ENCODE measurements at regions not wholly inside any gene's neighbourhood (a gene's known extent, or its start where the extent isn't known, plus 50 kb on each side); places are given as distances from the start of the nearest gene placed in this dataset.

DNA sequence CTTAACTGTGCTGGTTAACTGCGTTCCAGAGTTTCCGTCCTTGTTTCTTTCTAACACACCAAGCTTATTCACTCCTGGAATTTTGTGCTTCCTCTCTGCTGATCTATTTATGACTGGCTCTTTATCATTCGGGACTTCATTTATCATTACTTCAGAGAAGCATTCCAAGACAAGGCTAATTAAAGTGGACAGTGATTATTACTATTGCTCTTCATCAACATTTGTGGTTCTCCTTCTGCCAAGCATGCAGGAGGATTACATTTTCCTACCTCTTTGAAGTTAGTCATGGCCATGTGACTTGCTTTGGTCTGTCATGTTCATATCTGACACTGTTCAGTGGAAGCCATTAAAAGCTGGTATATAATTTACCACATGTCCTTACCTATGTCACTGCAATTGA, 172.4 kb upstream of the AGR3 start:
- no peak for DNase-seq

DNA sequence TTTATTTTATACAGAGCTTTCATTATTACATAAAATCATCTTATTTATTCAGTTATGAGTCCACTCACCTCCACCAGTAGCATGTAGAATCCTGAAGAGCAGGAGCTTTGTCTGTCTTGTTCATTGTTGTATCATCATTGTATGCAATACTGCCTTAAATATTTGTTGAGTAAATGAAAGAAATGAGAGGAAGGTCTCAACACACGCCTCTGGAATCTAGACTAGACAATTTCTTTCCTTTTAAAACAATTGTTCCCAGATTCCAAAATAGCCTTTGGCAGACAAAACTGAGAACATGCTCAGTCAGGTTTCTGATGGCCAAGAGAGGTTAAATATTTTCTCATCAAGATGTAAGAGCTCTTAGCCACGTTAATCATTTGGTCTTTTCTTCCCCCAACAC, 173.1 kb upstream of the AGR3 start:
- no peak for DNase-seq

DNA sequence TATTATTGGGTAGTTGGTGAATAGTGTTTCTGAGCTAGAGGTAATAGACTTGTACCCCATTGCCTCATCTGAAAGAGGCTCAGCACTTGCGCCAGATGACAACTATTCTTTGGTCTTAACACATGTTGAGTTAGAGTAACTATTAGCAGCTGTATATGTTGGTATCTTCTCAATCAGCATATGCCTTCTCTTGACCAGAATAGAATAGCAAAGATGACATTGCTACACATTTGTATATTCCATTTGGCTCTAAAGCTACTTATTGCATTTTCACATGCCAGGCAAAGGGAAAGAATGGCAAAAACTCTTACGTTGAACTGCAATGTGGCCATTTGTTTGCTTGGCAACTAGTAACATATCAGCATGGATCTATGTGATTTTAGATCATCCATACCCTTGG, 173.8 kb upstream of the AGR3 start:
- no peak for DNase-seq

DNA sequence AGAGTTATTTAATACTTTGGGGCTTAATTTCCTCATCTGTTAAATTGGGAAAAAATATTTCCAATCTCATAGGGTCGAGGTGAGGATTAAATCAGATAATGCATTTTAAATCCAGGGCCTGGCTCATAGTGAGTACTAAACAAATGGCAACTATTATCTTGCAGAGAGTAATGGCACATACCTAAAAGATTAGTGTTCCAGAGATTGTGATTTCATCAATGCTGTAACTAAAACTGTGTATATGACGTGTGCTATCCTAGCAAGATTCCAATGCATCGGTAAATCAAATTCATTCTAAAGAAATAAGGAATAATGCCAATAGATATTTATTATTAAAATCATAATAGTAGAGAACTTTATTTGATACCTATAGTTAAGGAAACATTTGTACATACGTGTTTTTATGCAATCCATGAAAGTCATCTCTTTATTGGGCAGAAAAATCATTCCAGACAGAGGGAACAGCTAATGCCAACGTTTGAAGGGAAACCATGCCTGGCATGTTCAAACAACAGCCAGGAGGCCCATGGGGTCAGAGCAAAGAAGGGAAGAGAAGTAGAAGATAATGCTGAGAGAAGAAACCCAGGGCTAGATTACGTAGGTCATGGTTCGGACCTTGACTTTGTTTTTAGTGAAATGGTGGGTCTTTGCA, 174.8 kb upstream of the AGR3 start:
- DNase-seq = no peak

DNA sequence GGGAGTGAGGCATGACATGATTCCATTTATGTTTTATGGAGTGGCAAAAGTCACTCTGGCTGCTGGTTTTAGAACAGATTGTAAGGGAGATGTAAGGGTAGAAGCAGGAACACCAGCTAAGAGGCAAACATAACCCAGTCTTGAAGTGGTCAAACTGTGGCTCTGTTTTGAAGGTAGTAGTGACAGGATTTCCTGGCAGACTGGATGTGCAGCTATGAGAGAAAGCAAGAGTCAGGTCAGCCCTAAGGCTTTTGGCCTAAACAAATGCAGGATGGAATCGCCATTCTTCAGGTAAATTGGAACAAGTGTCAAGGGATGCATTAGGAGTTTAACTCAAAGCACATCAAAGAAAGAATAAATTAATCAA, 175.3 kb upstream of the AGR3 start:
- no peak for DNase-seq

DNA sequence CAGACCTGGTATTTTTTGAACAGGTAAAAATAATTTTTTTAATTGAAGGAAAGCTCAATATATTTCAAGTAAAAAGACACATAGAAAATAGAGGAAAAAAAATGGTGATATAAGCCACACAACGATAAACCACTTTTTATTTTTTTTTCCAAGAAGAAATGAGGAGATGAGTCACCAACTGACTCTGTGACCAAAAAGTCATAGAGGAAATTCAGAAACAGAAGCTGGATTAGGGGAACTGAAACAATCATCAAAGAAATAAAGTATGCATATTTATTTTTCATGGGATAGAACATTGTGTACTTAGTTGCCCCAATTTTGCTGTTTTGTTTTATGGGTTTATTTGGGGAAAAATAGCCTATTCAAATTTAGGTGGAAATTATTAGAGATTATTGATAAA, 176.8 kb upstream of the AGR3 start:
- no peak for DNase-seq

DNA sequence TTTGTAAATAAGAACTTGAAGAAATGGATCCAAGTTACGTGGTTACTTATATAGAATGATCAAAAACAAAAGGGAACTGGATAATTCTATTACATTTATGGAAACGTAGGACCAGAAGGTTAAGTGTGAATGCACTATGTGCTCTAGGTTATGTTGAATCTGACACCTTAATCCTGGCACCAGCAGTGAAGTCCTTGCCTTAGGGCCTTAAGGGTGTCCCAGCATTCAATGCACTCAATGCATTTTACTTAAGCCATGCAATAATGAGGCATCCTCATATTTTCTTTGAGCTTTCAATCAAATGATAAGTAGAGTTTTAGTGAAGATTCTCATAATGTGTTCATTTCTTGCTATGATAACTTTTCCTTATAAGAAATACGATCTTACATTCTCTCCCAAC, 178.3 kb upstream of the AGR3 start:
- DNase-seq = no peak

DNA sequence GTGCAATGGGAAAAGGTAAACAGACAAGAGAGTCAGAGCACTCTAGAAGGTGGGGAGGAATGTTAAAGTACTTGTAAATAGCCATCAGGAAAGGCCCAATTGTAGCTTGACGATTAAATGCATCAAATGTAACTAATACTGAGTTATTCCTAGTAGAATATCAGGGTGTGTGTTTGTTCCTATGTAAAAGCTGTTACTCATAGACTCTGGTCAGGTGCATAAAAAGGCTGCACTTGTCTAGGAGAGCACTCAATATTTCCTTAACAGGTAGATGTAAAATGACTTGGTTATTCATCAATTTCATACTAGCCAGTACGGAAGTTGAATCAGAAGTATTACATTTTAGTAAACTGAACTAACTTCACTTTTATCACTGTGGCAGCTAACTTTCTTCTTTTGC, 179.7 kb upstream of the AGR3 start:
- DNase-seq = no peak

DNA sequence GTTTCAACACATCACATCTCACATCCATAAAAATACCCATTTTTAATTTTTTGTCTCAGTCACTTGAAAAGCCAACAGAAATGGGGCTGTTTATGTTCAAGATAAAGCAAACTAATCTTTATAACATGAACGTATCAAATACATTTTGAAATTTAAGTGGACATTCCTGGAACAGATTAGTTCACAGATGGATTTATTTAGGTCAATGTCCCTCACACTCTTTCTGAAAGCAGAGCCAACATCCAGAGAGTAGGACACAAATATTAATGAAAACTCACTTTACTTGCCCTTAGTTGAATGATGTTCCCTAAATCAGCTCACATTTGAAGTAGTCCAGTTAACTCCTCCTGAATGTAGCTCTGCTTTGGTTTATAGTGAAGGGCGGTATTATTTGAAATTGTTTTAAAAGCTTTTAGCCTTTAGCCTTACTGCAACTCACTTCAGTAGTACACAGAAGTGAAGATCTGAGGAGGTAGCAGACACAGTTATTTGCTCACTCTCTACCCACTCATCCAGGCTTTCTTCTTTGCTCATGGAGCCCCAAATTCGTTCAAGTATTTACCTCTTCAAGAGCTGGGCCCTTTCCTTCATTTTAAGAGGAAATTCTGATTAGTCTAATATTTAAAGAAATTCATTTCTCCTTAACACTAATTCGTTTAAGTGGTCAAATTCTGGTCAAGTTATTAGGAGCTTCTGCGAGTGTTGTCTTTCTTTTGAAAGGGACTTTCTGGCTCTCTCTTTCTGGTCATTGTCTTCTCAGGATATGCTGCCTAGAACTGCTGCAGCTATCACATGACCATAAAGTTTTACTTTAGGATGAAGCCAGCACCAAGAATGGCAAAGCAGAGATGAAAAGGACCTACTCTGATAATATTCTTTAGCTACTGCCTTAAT, 180.6 kb upstream of the AGR3 start:
- no peak for DNase-seq

DNA sequence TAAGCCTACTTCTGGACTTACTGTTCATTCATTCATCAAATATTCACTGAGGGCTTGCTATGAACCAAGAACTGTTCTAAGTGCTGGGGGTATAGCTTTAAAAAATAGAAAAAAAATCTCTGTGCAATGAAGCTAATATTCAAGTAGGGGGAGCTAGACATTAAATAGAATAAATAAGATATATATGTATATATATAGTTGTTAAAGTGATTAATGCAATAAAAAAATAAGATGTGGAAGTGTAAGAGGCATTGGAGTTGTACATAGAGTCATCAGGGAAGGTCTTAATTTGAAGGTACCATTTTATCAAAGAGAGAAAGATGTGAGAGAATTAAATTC, 181.2 kb upstream of the AGR3 start:
- no peak for DNase-seq

DNA sequence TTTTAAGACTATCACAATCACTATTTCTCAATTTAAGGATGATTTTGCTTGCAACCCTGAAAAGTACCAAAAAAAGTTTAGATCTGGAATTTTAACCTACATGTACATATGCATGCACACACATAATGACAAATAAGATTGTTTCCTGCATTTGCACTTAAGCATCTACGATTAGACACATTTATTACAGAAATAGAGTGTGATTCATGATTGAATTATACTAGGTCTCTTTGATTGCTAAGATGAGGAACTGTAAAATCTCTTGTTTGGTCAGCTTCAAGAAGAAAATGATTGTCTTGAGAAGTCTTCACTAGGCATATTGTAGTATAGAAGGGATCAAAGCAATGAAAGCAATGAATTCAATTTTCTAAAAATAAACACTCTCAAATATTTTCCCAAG, 185.9 kb upstream of the AGR3 start:
- DNase-seq = no peak

DNA sequence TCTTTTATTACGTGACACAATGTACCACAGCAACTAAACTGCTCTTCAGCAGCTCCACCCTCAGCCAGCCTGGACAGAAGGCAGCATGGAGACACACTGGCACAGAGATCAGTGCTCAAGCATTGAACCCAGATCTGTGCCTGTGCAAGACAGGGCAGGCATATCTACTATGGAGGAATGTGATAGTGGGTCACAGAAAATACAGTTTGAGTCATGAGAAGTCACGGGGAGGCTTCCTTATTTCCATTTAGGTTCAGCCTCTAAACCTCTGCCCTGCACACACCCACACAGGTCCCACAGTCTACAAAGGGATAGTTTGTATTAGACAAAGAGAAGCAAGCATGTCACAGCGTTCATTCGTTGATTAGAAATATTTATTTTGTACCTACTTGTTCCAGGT, 187.4 kb upstream of the AGR3 start:
- DNase-seq = no peak

DNA sequence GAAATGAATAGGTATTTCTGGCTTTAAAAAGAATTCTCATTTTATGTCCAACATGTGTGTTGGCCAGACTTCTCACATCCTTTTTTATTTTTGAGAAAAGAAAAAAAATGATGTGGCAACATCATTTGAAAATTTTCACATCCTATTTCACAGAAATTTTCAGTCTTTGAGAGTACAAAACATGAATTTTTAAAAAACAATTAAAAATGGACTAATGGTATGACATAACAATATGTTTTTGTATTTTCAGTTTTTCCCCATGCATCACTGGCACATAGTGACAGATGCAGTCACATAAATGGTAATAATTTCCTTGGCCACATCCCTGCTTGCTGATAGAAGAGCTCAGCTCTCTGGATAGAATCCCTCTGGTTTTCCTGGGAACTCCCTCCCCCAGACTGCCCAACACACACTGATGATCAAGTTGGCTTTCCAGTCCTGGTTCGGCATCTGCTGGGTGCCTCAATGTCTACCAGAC, 188.5 kb upstream of the AGR3 start:
- no peak for DNase-seq

DNA sequence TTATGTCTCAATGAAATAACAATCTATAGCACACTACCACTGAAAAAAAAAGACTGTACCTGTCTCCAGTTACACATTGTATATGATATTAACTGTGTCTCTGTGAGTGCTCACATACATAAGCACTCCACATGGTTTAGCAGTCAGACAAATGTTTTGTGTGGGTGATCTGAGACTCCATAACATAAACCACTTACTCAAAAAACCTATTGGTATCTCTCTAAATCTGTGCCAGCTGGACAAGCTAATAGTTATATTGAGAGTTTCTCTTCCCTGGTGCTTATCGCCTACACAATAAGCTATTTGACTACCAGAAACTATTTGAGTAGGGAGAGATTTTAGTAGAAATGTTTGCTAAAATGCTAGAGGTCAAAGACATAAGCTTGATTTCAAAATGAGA, 190.1 kb upstream of the AGR3 start:
- DNase-seq = no peak

DNA sequence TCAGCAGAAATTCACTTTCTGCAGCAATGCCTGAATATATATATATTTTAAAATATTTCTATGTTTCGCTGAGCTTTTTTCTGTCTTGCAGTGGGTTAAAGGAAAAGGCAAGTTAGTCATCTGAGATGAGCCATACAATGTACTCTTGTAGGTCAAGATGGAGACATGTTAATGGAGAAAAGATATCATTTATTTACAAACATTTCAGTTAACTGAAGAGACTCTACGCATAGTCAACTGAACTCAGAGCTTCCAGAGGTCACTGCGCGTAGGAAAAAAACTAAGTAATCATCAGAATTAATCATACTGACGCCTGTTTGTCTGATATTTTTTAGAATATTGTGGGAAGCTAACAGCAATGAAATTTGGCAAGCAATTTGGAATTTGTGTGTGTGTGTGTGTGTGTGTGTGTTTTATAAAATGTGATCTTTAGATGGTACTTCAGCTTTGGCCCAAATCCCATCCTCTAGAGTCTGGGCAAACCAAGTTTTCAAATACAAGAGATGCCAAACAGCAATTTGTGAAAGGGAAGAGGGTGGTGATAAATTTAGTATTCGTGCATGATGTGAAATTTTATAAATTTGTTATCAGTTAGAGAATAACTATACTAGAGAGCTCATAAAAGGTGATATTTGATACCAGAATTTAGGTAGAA, 193.9 kb upstream of the AGR3 start:
- no peak for DNase-seq

DNA sequence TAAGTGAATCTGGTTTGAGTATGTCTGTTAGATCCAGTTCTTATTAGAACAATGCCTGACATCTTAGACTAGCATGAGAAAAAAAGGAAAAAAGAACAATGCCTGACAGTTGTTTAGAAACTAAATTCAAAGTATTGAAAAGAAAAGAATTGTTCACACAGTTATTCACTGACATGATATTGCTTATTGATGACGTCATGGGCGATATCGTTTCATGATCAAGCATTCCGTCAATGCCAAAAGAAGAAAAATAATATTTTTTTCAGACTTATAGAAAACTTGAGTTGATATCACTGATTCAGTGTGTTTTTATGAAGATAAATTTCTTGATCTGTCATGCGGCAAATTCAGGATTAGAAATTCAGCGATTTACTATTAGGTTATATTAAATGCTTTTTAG, 196.5 kb upstream of the AGR3 start:
- no peak for DNase-seq

DNA sequence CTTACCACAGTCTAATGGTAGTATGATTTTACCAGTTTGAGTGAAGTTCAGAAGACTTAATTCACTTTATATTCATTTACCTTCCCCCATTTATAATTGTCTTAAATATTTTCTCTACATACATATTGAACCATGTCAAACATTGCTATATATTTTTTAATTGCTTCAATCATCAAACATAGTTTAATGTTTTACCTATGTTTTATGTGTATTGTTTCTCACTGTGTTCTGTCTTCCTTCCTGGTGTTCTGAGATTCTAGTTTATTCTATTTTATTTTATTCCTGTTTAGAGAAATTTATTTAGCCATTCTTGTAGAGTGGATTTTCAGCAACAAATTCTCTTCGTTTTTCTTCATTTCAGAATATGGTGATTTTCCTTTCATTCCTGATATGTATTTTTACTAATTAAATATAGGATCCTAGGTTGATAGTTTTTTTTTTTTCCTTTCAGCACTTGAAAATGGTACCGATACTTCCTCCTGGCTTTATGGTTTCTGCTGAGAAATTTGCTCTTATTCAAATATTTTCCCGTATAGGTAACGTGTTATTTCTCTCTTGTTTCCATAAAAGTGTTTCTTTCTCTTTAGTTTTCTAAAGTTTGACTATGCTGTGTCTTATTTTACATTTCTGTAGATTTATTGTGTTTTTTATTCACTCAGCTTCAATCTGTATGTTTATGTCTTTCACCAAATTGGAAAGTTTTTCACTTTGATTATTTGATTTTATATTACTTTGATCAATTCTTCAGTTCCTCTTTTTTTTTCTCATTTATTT, 201.8 kb upstream of the AGR3 start:
- DNase-seq = no peak

DNA sequence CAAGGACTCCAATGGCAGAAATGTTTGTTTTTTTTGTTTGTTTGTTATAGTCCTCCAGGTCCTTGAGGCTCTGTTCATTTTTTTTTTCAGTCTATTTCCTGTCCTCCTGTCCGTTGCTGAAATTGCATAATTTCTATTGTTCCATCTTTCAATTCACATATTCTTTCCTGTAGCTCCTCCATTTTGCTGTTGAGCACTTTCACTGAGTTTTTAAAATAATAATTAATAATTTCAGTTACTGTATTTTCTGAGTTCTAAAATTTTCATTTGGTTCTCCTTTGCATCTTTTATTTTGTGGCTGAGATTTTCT, 202.3 kb upstream of the AGR3 start:
- no peak for DNase-seq

DNA sequence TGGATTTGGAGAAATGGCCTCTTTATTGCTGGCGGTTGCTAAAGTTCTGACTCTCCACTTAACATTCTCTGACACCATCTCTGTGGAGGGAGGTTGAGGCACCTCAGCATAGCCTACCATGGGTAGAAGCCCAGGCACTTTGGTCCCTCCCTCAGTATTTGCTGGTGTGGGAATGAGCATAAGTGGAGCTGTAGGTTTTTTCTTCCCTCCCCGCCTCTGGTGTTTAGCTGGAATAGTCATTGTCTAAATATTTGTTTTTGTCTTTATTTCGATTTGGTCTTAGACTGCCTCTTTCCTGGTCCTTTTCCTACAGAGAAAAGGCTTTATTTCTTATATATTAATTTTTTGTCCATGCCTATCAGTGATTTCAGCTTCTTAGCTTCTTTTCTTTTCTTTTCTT, 203.4 kb upstream of the AGR3 start:
- no peak for DNase-seq

DNA sequence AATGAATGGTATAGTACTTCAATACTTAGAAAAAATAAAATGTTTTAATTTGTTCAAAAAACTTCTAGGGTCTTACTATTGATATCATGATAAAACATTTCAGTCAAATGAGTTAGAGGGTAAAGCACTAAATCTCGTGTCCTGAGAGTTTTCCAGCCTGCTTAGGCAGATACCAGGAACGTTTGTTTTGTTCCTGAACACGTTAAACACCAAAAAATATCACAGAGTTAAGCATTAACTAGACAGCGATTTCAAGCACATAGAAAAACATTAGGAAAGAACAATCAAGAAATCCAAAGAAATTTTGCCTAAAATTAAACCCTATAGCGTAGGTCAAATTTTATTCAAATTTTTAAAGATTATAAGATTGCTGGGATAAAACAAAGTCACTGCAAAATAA, 204.6 kb upstream of the AGR3 start:
- no peak for DNase-seq

DNA sequence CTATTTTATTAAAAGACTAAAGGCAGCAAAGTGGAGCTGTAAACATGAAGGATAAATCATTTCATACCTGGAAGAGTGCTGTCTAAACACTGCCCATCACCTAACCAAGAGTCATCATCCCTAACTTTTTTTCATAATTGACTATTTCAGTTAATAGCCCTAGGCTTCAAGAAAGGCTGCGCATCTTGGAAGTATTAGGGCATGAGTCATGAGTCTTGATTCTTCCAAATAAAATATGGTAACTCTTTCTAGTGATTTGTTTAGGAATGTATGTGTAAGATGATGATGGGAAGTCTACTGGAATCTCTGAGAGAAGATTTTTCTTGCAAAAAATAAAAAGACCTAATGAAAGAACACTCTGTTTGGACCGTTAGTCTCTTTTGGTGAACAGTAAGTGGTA, 207.7 kb upstream of the AHR start:
- no peak for DNase-seq

DNA sequence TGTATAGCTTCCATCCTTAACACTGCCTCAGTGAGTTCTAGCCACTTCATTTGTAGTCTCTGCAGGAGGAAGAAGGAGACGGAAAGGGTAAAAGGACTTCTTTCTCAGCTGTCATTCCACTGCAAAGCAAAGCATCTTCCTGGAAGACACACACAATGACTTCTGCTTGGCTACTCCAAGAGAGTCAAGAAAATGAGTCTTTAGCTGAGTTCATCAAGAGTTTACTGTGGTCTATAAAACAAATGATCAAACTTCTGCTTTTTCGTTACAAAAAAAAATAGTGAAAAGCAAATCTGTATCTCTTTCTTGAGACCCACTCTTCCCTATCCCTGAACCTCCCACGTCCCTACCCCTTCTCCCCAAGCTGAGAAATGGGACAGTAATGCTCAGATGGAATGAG, 205.0 kb upstream of the AHR start:
- no peak for DNase-seq

DNA sequence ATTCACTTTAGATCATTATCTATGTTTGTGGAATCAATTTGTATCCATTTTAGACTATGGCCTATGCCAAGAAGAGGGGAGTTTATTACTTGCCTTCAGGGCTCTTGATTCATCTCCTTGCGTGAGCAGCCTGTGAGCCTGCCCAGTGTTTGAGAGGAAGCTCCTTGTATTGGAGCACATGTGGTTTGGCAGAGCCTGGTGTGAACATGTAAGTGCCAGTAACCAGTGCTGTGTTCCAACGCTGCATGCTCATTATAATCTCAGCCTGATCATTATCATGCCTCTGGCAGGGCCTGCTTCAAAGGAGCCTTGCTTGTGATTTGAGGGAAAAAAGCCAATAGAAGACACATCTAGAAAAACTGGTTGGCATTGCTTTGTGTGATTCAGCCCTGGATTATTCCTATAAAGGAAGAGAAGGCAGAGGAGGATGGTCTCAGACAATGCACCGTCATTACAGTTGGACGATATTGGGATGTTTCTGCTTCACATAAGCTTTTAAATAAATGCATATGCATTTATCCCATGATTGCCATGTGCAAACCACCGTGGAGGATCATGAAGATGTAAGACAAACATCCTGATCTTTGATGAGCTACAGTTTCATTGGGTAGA, 203.4 kb upstream of the AHR start:
- peak in 1 of 2 experiments; percentile 27 for DNase-seq
